SK-N-MC (cell line): ENCODE measurements at regions not wholly inside any gene's neighbourhood (a gene's known extent, or its start where the extent isn't known, plus 50 kb on each side); places are given as distances from the start of the nearest gene placed in this dataset.

ENCODE experiments used
- DNase-seq: peaks from one replicate; pipeline ENCODE4 v3.0.0-alpha.2; 2011; ENCODE audit warnings: low read depth, low spot score
- H3K27ac ChIP-seq: fragments of 200-600 bp; sonication (generic); 2 replicates; pipeline ENCODE4 v1.5.1; 2016; ENCODE audit warnings: mixed run types
- H3K36me3 ChIP-seq: fragments of 200-600 bp; sonication (generic); 2 replicates; pipeline ENCODE4 v1.6.1; 2017; ENCODE audit warnings: antibody characterized with exemption, low read length, mixed read lengths; ENCODE audit not compliant: insufficient read depth
- H3K4me3 ChIP-seq: fragments of 200-600 bp; sonication (generic); 2 replicates; pipeline ENCODE4 v1.5.1; 2016
- H3K9ac ChIP-seq: fragments of 200-600 bp; sonication (generic); 2 replicates; pipeline ENCODE4 v1.8.0; 2017; ENCODE audit warnings: mixed run types, mixed read lengths; ENCODE audit not compliant: insufficient read length
- H3K9me3 ChIP-seq: fragments of 200-600 bp; sonication (generic); 2 replicates; pipeline ENCODE4 v1.6.1; 2017; ENCODE audit warnings: low read depth, mild to moderate bottlenecking, antibody characterized with exemption, low read length, moderate library complexity, mixed read lengths
- EZH2 ChIP-seq: fragments of 200-600 bp; sonication (generic); IDR thresholded peaks from one replicate; pipeline ENCODE4 v1.6.1; 2017; ENCODE audit warnings: antibody characterized with exemption
- FOXP2 ChIP-seq: optimal IDR thresholded peaks from 2 replicates; pipeline ENCODE3; 2011; ENCODE audit warnings: mild to moderate bottlenecking, moderate library complexity; ENCODE audit not compliant: insufficient read depth; ENCODE audit errors: extremely low read length, control extremely low read depth
- POLR2AphosphoS5 ChIP-seq: IDR thresholded peaks from 2 replicates; pipeline ENCODE4 v1.6.1; 2012; ENCODE audit warnings: mild to moderate bottlenecking, low read depth, low read length, borderline replicate concordance

- Histone ChIP-seq H3K27ac (no peak overlapping the region), H3K36me3 (no peaks in the 10 kb centered on the region), H3K9ac (no peak overlapping the region), H3K9me3 (no peaks in the 10 kb centered on the region), H3K4me3 (no peak overlapping the region)
- TF ChIP-seq POLR2AphosphoS5 (no peak), EZH2 (no peak)
- no peak for DNase-seq
Measured at GRCh38 chr12:24127919-24128721, 178.7 kb upstream of the SOX5 start.

GRCh38 chr12:24125280-24125679 is 175.8 kb upstream of the SOX5 start:
- Histone ChIP-seq H3K9me3 (no peaks in the 10 kb centered on the region), H3K4me3 (no peak overlapping the region), H3K36me3 (no peaks in the 10 kb centered on the region), H3K9ac (no peak overlapping the region), H3K27ac (no peak overlapping the region)
- no peak for DNase-seq
- no peak for TF ChIP-seq FOXP2

GRCh38 chr12:24121911-24122310 is 172.4 kb upstream of the SOX5 start:
- no peaks in the 10 kb centered on the region for H3K9me3 ChIP-seq
- no peak for DNase-seq
- H3K4me3 ChIP-seq, result no peak overlapping the region
- no peak overlapping the region for H3K27ac ChIP-seq
- no peak for TF ChIP-seq EZH2
- no peak for TF ChIP-seq POLR2AphosphoS5
- TF ChIP-seq FOXP2, result no peak
- no peak overlapping the region for H3K9ac ChIP-seq
- H3K36me3 ChIP-seq, result no peaks in the 10 kb centered on the region

- no peak for TF ChIP-seq FOXP2
- no peak for TF ChIP-seq POLR2AphosphoS5
- no peak for TF ChIP-seq EZH2
- H3K27ac ChIP-seq, result no peak overlapping the region; the same call in 1 of the 2 replicates
- no peaks in the 10 kb centered on the region for H3K9me3 ChIP-seq
- no peak overlapping the region for H3K4me3 ChIP-seq
- no peak overlapping the region for H3K9ac ChIP-seq
- no peak for DNase-seq
- H3K36me3 ChIP-seq, result no peaks in the 10 kb centered on the region
Measured at GRCh38 chr12:24118668-24119067, 169.2 kb upstream of the SOX5 start.

- no peak for DNase-seq
- H3K4me3 ChIP-seq, result no peak overlapping the region
- no peak overlapping the region for H3K9ac ChIP-seq
- TF ChIP-seq EZH2 (no peak), FOXP2 (no peak)
- no peaks in the 10 kb centered on the region for H3K9me3 ChIP-seq
- no peak overlapping the region for H3K27ac ChIP-seq
- H3K36me3 ChIP-seq, result no peaks in the 10 kb centered on the region
Measured at GRCh38 chr12:24116548-24116947, 167.1 kb upstream of the SOX5 start.

- no peaks in the 10 kb centered on the region for H3K36me3 ChIP-seq
- TF ChIP-seq FOXP2 (no peak), EZH2 (no peak), POLR2AphosphoS5 (no peak)
- DNase-seq, result peak; percentile 18
- no peak overlapping the region for H3K9ac ChIP-seq
- H3K4me3 ChIP-seq, result no peak overlapping the region
- H3K27ac ChIP-seq, result no peak overlapping the region
- no peaks in the 10 kb centered on the region for H3K9me3 ChIP-seq
Measured at GRCh38 chr12:24113701-24114100, 164.2 kb upstream of the SOX5 start.

- Histone ChIP-seq H3K27ac (no peak overlapping the region), H3K9me3 (no peaks in the 10 kb centered on the region), H3K9ac (no peak overlapping the region), H3K36me3 (no peaks in the 10 kb centered on the region), H3K4me3 (no peak overlapping the region)
- TF ChIP-seq POLR2AphosphoS5 (no peak), EZH2 (no peak), FOXP2 (no peak)
- no peak for DNase-seq
Measured at GRCh38 chr12:24111616-24112015, 162.1 kb upstream of the SOX5 start.

- DNase-seq, result no peak
Measured at GRCh38 chr12:24111086-24111485, 161.6 kb upstream of the SOX5 start.

More at GRCh38 chr12:24111086-24111485, 161.6 kb upstream of the SOX5 start:
- Histone ChIP-seq H3K27ac (no peak overlapping the region), H3K9ac (no peak overlapping the region), H3K9me3 (no peaks in the 10 kb centered on the region), H3K36me3 (no peaks in the 10 kb centered on the region), H3K4me3 (no peak overlapping the region)
- TF ChIP-seq FOXP2 (no peak), EZH2 (no peak), POLR2AphosphoS5 (no peak)
